BLaER1 (cell line): ENCODE measurements at regions not wholly inside any gene's neighbourhood (a gene's known extent, or its start where the extent isn't known, plus 50 kb on each side); places are given as distances from the start of the nearest gene placed in this dataset.

ENCODE experiments used
- H3K27ac ChIP-seq: shearing (Covaris generic); formaldehyde crosslinking; 2 replicates; pipeline ENCODE4 v1.8.1; 2022
- H3K27me3 ChIP-seq: shearing (Covaris generic); formaldehyde crosslinking; 2 replicates; pipeline ENCODE4 v1.8.1; 2022
- H3K36me3 ChIP-seq: shearing (Covaris generic); formaldehyde crosslinking; 2 replicates; pipeline ENCODE4 v1.8.1; 2022
- H3K4me1 ChIP-seq: shearing (Covaris generic); formaldehyde crosslinking; 2 replicates; pipeline ENCODE4 v1.8.1; 2022
- H3K4me2 ChIP-seq: shearing (Covaris generic); formaldehyde crosslinking; 2 replicates; pipeline ENCODE4 v1.8.1; 2022
- H3K4me3 ChIP-seq: shearing (Covaris generic); formaldehyde crosslinking; 2 replicates; pipeline ENCODE4 v1.8.1; 2022
- H3K9ac ChIP-seq: shearing (Covaris generic); formaldehyde crosslinking; 2 replicates; pipeline ENCODE4 v1.8.1; 2022
- H3K9me3 ChIP-seq: shearing (Covaris generic); formaldehyde crosslinking; 2 replicates; pipeline ENCODE4 v1.8.1; 2022
- H4K20me1 ChIP-seq: shearing (Covaris generic); formaldehyde crosslinking; 2 replicates; pipeline ENCODE4 v1.8.1; 2022
- Cebpa-rat ChIP-seq: shearing (Covaris generic); IDR thresholded peaks from 2 replicates; pipeline ENCODE4 v1.8.1; 2022

- Histone ChIP-seq H3K27me3 (no peaks in the 10 kb centered on the region), H3K9me3 (no peaks in the 10 kb centered on the region), H3K9ac (no peak overlapping the region), H3K27ac (no peak overlapping the region), H3K4me1 (no peaks in the 10 kb centered on the region), H4K20me1 (no peaks in the 10 kb centered on the region), H3K36me3 (no peaks in the 10 kb centered on the region), H3K4me3 (no peak overlapping the region), H3K4me2 (no peak overlapping the region)
- TF ChIP-seq Cebpa-rat = no peak
Measured at GRCh38 chr1:217078959-217079358, 355.7 kb upstream of the ESRRG start.

- Histone ChIP-seq H3K9ac (no peak overlapping the region), H3K27me3 (no peaks in the 10 kb centered on the region), H4K20me1 (no peaks in the 10 kb centered on the region), H3K9me3 (no peaks in the 10 kb centered on the region), H3K4me1 (no peaks in the 10 kb centered on the region), H3K4me2 (no peak overlapping the region), H3K4me3 (no peak overlapping the region), H3K36me3 (no peaks in the 10 kb centered on the region), H3K27ac (no peak overlapping the region)
- TF ChIP-seq Cebpa-rat = no peak
Measured at GRCh38 chr1:217078078-217078690, 355.0 kb upstream of the ESRRG start.

- no peak overlapping the region for H3K9ac ChIP-seq
- no peaks in the 10 kb centered on the region for H3K9me3 ChIP-seq
- no peak overlapping the region for H3K4me2 ChIP-seq
- no peaks in the 10 kb centered on the region for H3K36me3 ChIP-seq
- H3K27ac ChIP-seq = no peak overlapping the region
- TF ChIP-seq Cebpa-rat = no peak
- no peaks in the 10 kb centered on the region for H3K27me3 ChIP-seq
- no peaks in the 10 kb centered on the region for H3K4me1 ChIP-seq
- no peaks in the 10 kb centered on the region for H4K20me1 ChIP-seq
- H3K4me3 ChIP-seq = no peak overlapping the region
Measured at GRCh38 chr1:217077426-217077825, 354.2 kb upstream of the ESRRG start.

- no peaks in the 10 kb centered on the region for H3K36me3 ChIP-seq
- no peaks in the 10 kb centered on the region for H4K20me1 ChIP-seq
- no peak overlapping the region for H3K27ac ChIP-seq
- H3K4me3 ChIP-seq = no peak overlapping the region
- no peaks in the 10 kb centered on the region for H3K27me3 ChIP-seq
- no peak overlapping the region for H3K9ac ChIP-seq
- TF ChIP-seq Cebpa-rat = no peak
- no peaks in the 10 kb centered on the region for H3K4me1 ChIP-seq
- no peaks in the 10 kb centered on the region for H3K9me3 ChIP-seq
- no peak overlapping the region for H3K4me2 ChIP-seq
Measured at GRCh38 chr1:217076902-217077301, 353.7 kb upstream of the ESRRG start.

- Histone ChIP-seq H3K27me3 (no peaks in the 10 kb centered on the region), H3K36me3 (no peaks in the 10 kb centered on the region), H3K4me2 (no peak overlapping the region), H3K4me1 (peaks cover 14% of the 10 kb centered on the region), H3K9me3 (no peaks in the 10 kb centered on the region), H3K9ac (no peak overlapping the region), H3K27ac (no peak overlapping the region), H3K4me3 (no peak overlapping the region), H4K20me1 (no peaks in the 10 kb centered on the region)
- TF ChIP-seq Cebpa-rat = no peak
Measured at GRCh38 chr1:217072926-217073325, 349.7 kb upstream of the ESRRG start.

- Histone ChIP-seq H3K27ac (no peak overlapping the region), H3K9me3 (no peaks in the 10 kb centered on the region), H3K9ac (no peak overlapping the region), H3K4me3 (no peak overlapping the region), H3K4me1 (peaks cover 14% of the 10 kb centered on the region), H3K36me3 (no peaks in the 10 kb centered on the region), H3K27me3 (no peaks in the 10 kb centered on the region), H3K4me2 (no peak overlapping the region), H4K20me1 (no peaks in the 10 kb centered on the region)
- TF ChIP-seq Cebpa-rat = no peak
Measured at GRCh38 chr1:217067642-217068041, 344.4 kb upstream of the ESRRG start.

GRCh38 chr1:217066794-217067193, 343.6 kb upstream of the ESRRG start:
- Histone ChIP-seq H3K9ac (no peak overlapping the region), H3K36me3 (no peaks in the 10 kb centered on the region), H3K9me3 (no peaks in the 10 kb centered on the region), H3K4me3 (no peak overlapping the region), H3K4me1 (peaks cover 14% of the 10 kb centered on the region), H4K20me1 (no peaks in the 10 kb centered on the region), H3K27me3 (no peaks in the 10 kb centered on the region), H3K27ac (no peak overlapping the region), H3K4me2 (no peak overlapping the region)
- no peak for TF ChIP-seq Cebpa-rat

- Histone ChIP-seq H3K36me3 (no peaks in the 10 kb centered on the region), H3K4me2 (no peak overlapping the region), H4K20me1 (no peaks in the 10 kb centered on the region), H3K27me3 (no peaks in the 10 kb centered on the region), H3K9ac (no peak overlapping the region), H3K9me3 (no peaks in the 10 kb centered on the region), H3K4me1 (no peaks in the 10 kb centered on the region), H3K27ac (no peak overlapping the region), H3K4me3 (no peak overlapping the region)
- TF ChIP-seq Cebpa-rat = no peak
Measured at GRCh38 chr1:217063172-217063908, 340.1 kb upstream of the ESRRG start.

- Histone ChIP-seq H3K27me3 (no peaks in the 10 kb centered on the region), H3K9me3 (no peaks in the 10 kb centered on the region), H3K4me3 (no peak overlapping the region), H4K20me1 (no peaks in the 10 kb centered on the region), H3K9ac (no peak overlapping the region), H3K4me2 (no peak overlapping the region), H3K4me1 (no peaks in the 10 kb centered on the region), H3K36me3 (no peaks in the 10 kb centered on the region), H3K27ac (no peak overlapping the region)
- no peak for TF ChIP-seq Cebpa-rat
Measured at GRCh38 chr1:217062586-217062985, 339.4 kb upstream of the ESRRG start.

- H3K27me3 ChIP-seq = no peaks in the 10 kb centered on the region
- no peak overlapping the region for H3K27ac ChIP-seq
- no peak overlapping the region for H3K4me2 ChIP-seq
- no peaks in the 10 kb centered on the region for H3K4me1 ChIP-seq
- no peak for TF ChIP-seq Cebpa-rat
- H4K20me1 ChIP-seq = no peaks in the 10 kb centered on the region
- H3K36me3 ChIP-seq = no peaks in the 10 kb centered on the region
- H3K9ac ChIP-seq = no peak overlapping the region
- no peaks in the 10 kb centered on the region for H3K9me3 ChIP-seq
- H3K4me3 ChIP-seq = no peak overlapping the region
Measured at GRCh38 chr1:217059401-217059800, 336.2 kb upstream of the ESRRG start.

GRCh38 chr1:217053676-217054075, 330.4 kb upstream of the ESRRG start:
- Histone ChIP-seq H3K9ac (no peak overlapping the region), H3K4me3 (no peak overlapping the region), H3K27me3 (no peaks in the 10 kb centered on the region), H3K4me1 (no peaks in the 10 kb centered on the region), H3K4me2 (no peak overlapping the region), H3K36me3 (no peaks in the 10 kb centered on the region), H4K20me1 (no peaks in the 10 kb centered on the region), H3K27ac (no peak overlapping the region), H3K9me3 (no peaks in the 10 kb centered on the region)
- TF ChIP-seq Cebpa-rat = no peak
